Natural killer cell (primary cell): ENCODE measurements at regions not wholly inside any gene's neighbourhood (a gene's known extent, or its start where the extent isn't known, plus 50 kb on each side); places are given as distances from the start of the nearest gene placed in this dataset.
"Not testable (repeated sequence)": the region's sequence is repeated elsewhere in the genome, so short reads cannot be mapped to it uniquely, and the experiment has no call there.

Source experiments
- ATAC-seq, 3 donors: fragments of 150-1000 bp in 2 of 3; fragments of 200-7000 bp in 1 of 3; cut with Tn5 transposase; 1 replicate in 1 of 3; 2 replicates in 2 of 3; pipeline ENCODE4 v1.10.0; 2021; ENCODE audit warnings: mild to moderate bottlenecking in 2 of 3, moderate library complexity in 2 of 3
- DNase-seq, 2 donors: peaks; one replicate each; pipeline versions ENCODE4 v3.0.0 to v3.0.0-alpha.2; 2013 to 2021; ENCODE audit warnings: mixed read lengths in 1 of 2
- H3K27ac ChIP-seq: one replicate; pipeline ENCODE4 v1.5.1; 2013; ENCODE audit warnings: mild to moderate bottlenecking, low read length
- H3K27me3 ChIP-seq: one replicate; pipeline ENCODE4 v1.6.1; 2013; ENCODE audit warnings: low read length; ENCODE audit not compliant: control insufficient read depth, insufficient read depth
- H3K36me3 ChIP-seq: one replicate; pipeline ENCODE4 v1.6.1; 2013; ENCODE audit warnings: low read length; ENCODE audit not compliant: control insufficient read depth, insufficient read depth
- H3K4me1 ChIP-seq: one replicate; pipeline ENCODE4 v1.6.1; 2013; ENCODE audit warnings: low read length; ENCODE audit not compliant: control insufficient read depth, insufficient read depth
- H3K4me3 ChIP-seq: one replicate; pipeline ENCODE4 v1.5.1; 2013; ENCODE audit warnings: low read length
- H3K9me3 ChIP-seq: one replicate; pipeline ENCODE4 v1.6.1; 2013; ENCODE audit warnings: low read length; ENCODE audit not compliant: control insufficient read depth, insufficient read depth
- H3K27ac Mint-ChIP-seq, 2 donors: one replicate each; pipeline ENCODE4 v1.8.0; 2022; ENCODE audit warnings: mild to moderate bottlenecking in 2 of 2, mixed read lengths in 2 of 2, moderate library complexity in 1 of 2
- H3K27me3 Mint-ChIP-seq, 2 donors: one replicate each; pipeline ENCODE4 v1.8.0; 2022; ENCODE audit warnings: low read depth in 2 of 2, mixed read lengths in 2 of 2
- H3K36me3 Mint-ChIP-seq: one replicate; pipeline ENCODE4 v1.8.0; 2022; ENCODE audit warnings: mixed read lengths
- H3K4me1 Mint-ChIP-seq, 2 donors: one replicate each; pipeline ENCODE4 v1.8.0; 2022; ENCODE audit warnings: mixed read lengths in 2 of 2
- H3K4me3 Mint-ChIP-seq: one replicate; pipeline ENCODE4 v1.8.0; 2022; ENCODE audit warnings: mild to moderate bottlenecking, moderate library complexity, mixed read lengths
- H3K9me3 Mint-ChIP-seq, 2 donors: one replicate each; pipeline ENCODE4 v1.8.0; 2022; ENCODE audit warnings: mixed read lengths in 2 of 2
- CTCF ChIP-seq: fragments of 200-600 bp; IDR thresholded peaks from one replicate; pipeline ENCODE4 v1.8.0; 2022; ENCODE audit warnings: antibody characterized with exemption
- WGBS: methylation state at CpG from one replicate; pipeline ENCODE4 v1.1.7; 2013; ENCODE audit warnings: missing lambda C conversion rate; ENCODE audit not compliant: insufficient coverage; 5-methylcytosine and 5-hydroxymethylcytosine counted together
- intact Hi-C: fragments of 100-400 bp; cut with micrococcal nuclease; formaldehyde crosslinking; loops from one replicate; pipeline ENCODE4 v1.14.2; 2022

GRCh38 chr11:79610678-79611077 lies 169.8 kb upstream of the TENM4 start:
- no peaks in the 10 kb centered on the region for H3K9me3 ChIP-seq
- no peak overlapping the region for H3K4me3 ChIP-seq
- no peaks in the 10 kb centered on the region for H3K36me3 Mint-ChIP-seq
- no peaks in the 10 kb centered on the region for H3K4me1 Mint-ChIP-seq
- WGBS, result 84% methylated on average over 7 of the region's 7 CpGs
- H3K36me3 ChIP-seq, result no peaks in the 10 kb centered on the region
- DNase-seq (no peak), ATAC-seq (no peak)
- H3K4me1 ChIP-seq, result no peaks in the 10 kb centered on the region
- H3K27me3 ChIP-seq, result no peaks in the 10 kb centered on the region
- no peaks in the 10 kb centered on the region for H3K27me3 Mint-ChIP-seq
- no peak overlapping the region for H3K27ac ChIP-seq
- no peak overlapping the region for H3K4me3 Mint-ChIP-seq
- TF ChIP-seq CTCF, result no peak
- intact Hi-C loops, result no loop called here
- no peak overlapping the region for H3K27ac Mint-ChIP-seq
- H3K9me3 Mint-ChIP-seq, result peaks cover 8 to 13% of the 10 kb centered on the region in 2 donors

GRCh38 chr11:79610139-79610538 lies 169.3 kb upstream of the TENM4 start:
- Histone ChIP-seq H3K4me1 (no peaks in the 10 kb centered on the region), H3K36me3 (no peaks in the 10 kb centered on the region), H3K27ac (no peak overlapping the region), H3K9me3 (no peaks in the 10 kb centered on the region), H3K27me3 (no peaks in the 10 kb centered on the region), H3K4me3 (no peak overlapping the region)
- DNase-seq (no peak), ATAC-seq (no peak)
- no peaks in the 10 kb centered on the region for H3K4me1 Mint-ChIP-seq
- 78% methylated on average over 1 of the region's 1 CpG for WGBS
- H3K27ac Mint-ChIP-seq, result no peak overlapping the region
- intact Hi-C loops, result no loop called here
- H3K27me3 Mint-ChIP-seq, result no peaks in the 10 kb centered on the region
- no peak for TF ChIP-seq CTCF
- peaks cover 10 to 12% of the 10 kb centered on the region in 2 donors for H3K9me3 Mint-ChIP-seq
- H3K4me3 Mint-ChIP-seq, result no peak overlapping the region
- no peaks in the 10 kb centered on the region for H3K36me3 Mint-ChIP-seq

GRCh38 chr11:79609511-79609910 lies 168.7 kb upstream of the TENM4 start:
- H3K4me1 ChIP-seq, result no peaks in the 10 kb centered on the region
- H3K36me3 Mint-ChIP-seq, result no peaks in the 10 kb centered on the region

GRCh38 chr11:79606461-79606860 lies 165.6 kb upstream of the TENM4 start:
- H3K9me3 ChIP-seq, result not testable (repeated sequence)
- 100% methylated on average over 2 of the region's 3 CpGs for WGBS

More at GRCh38 chr11:79609511-79609910, 168.7 kb upstream of the TENM4 start:
- H3K27me3 Mint-ChIP-seq, result no peaks in the 10 kb centered on the region
- Histone ChIP-seq H3K9me3 (no peaks in the 10 kb centered on the region), H3K27ac (no peak overlapping the region), H3K4me3 (no peak overlapping the region), H3K36me3 (no peaks in the 10 kb centered on the region), H3K27me3 (no peaks in the 10 kb centered on the region)
- ATAC-seq, result no peak
- no peaks in the 10 kb centered on the region for H3K4me1 Mint-ChIP-seq
- intact Hi-C loops, result no loop called here
- WGBS, result 85% methylated on average over 2 of the region's 2 CpGs
- peaks cover 10 to 11% of the 10 kb centered on the region in 2 donors for H3K9me3 Mint-ChIP-seq
- H3K4me3 Mint-ChIP-seq, result no peak overlapping the region
- TF ChIP-seq CTCF, result no peak
- H3K27ac Mint-ChIP-seq, result no peak overlapping the region
- DNase-seq, result no peak

More at GRCh38 chr11:79606461-79606860, 165.6 kb upstream of the TENM4 start:
- H3K4me1 Mint-ChIP-seq, H3K9me3 Mint-ChIP-seq, H3K36me3 ChIP-seq, ATAC-seq, H3K36me3 Mint-ChIP-seq, H3K27ac Mint-ChIP-seq, H3K27me3 ChIP-seq, H3K4me1 ChIP-seq, H3K27me3 Mint-ChIP-seq, H3K4me3 ChIP-seq, intact Hi-C loops, DNase-seq, H3K27ac ChIP-seq, H3K4me3 Mint-ChIP-seq: not testable (repeated sequence)
